ENCODE measurements at regions not wholly inside any gene's neighbourhood (a gene's known extent, or its start where the extent isn't known, plus 50 kb on each side); places are given as distances from the start of the nearest gene placed in this dataset.

DNA sequence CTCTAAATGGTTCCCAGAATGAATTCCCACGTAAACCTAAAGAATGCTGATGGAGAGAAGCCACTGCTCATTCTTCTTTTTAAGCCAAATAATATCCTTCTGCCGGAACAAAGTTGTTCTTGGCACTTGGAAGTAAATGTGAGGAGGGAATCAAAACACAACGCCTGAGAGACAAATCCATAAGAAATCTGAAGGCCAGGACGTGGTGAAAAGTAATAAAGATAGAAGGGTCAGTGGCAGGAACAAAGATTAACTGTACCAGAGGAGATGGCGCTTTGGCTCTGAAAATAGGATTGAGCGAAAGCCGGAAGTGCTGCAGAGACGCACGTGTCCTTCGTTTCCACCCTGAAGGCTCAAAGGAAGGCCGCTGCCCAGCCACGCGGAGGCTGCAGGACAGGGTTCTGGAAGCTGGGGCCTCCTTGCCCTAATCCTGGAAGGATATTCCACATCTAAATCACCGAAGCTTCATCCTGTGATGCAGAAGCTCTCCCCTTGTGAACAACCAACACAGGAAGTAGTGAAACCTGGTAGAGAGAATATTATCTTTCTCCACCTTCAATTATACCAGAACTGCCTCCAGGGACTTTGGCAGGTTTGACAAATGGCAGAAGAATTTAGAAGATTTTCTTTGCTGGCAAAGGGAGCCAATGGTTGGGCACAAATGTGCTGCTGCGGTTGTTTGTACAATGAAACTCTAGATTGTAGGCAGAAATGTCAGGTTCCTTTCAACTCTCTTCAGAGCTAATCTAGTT is 214.6 kb upstream of the SERP2 start:
- CTCF ChIA-PET = no interaction called here
- Histone ChIP-seq H3K9me3 (ENCODE audit: control insufficient read depth, insufficient read depth, low read depth, low read length) (no peaks in the 10 kb centered on the region), H3K27ac (ENCODE audit: extremely low read depth, low read depth, low read length) (no peak overlapping the region), H3K4me3 (ENCODE audit: low read depth, low read length) (no peak overlapping the region), H3K36me3 (ENCODE audit: control insufficient read depth in 2 of 2, insufficient read depth in 1 of 2, low read length in 2 of 2) (no peaks in the 10 kb centered on the region), H3K4me1 (ENCODE audit: control insufficient read depth, insufficient read depth, low read length) (no peaks in the 10 kb centered on the region)
- TF ChIP-seq ZNF548 (tag by site-specific recombination; IDR thresholded peaks at IDR 0.05) = no peak
- TF ChIP-seq ZNF530 (tag by site-specific recombination; IDR thresholded peaks at IDR 0.05; ENCODE audit: low read depth) = no peak
- no peak for TF ChIP-seq ZNF555 (tag by site-specific recombination; conservative IDR thresholded peaks at IDR 0.05)
- TF ChIP-seq, protein P1, sequence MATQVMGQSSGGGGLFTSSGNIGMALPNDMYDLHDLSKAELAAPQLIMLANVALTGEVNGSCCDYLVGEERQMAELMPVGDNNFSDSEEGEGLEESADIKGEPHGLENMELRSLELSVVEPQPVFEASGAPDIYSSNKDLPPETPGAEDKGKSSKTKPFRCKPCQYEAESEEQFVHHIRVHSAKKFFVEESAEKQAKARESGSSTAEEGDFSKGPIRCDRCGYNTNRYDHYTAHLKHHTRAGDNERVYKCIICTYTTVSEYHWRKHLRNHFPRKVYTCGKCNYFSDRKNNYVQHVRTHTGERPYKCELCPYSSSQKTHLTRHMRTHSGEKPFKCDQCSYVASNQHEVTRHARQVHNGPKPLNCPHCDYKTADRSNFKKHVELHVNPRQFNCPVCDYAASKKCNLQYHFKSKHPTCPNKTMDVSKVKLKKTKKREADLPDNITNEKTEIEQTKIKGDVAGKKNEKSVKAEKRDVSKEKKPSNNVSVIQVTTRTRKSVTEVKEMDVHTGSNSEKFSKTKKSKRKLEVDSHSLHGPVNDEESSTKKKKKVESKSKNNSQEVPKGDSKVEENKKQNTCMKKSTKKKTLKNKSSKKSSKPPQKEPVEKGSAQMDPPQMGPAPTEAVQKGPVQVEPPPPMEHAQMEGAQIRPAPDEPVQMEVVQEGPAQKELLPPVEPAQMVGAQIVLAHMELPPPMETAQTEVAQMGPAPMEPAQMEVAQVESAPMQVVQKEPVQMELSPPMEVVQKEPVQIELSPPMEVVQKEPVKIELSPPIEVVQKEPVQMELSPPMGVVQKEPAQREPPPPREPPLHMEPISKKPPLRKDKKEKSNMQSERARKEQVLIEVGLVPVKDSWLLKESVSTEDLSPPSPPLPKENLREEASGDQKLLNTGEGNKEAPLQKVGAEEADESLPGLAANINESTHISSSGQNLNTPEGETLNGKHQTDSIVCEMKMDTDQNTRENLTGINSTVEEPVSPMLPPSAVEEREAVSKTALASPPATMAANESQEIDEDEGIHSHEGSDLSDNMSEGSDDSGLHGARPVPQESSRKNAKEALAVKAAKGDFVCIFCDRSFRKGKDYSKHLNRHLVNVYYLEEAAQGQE (tag by site-specific recombination; IDR thresholded peaks at IDR 0.05) = no peak
- TF ChIP-seq, protein P2, sequence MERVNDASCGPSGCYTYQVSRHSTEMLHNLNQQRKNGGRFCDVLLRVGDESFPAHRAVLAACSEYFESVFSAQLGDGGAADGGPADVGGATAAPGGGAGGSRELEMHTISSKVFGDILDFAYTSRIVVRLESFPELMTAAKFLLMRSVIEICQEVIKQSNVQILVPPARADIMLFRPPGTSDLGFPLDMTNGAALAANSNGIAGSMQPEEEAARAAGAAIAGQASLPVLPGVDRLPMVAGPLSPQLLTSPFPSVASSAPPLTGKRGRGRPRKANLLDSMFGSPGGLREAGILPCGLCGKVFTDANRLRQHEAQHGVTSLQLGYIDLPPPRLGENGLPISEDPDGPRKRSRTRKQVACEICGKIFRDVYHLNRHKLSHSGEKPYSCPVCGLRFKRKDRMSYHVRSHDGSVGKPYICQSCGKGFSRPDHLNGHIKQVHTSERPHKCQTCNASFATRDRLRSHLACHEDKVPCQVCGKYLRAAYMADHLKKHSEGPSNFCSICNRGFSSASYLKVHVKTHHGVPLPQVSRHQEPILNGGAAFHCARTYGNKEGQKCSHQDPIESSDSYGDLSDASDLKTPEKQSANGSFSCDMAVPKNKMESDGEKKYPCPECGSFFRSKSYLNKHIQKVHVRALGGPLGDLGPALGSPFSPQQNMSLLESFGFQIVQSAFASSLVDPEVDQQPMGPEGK (tag by site-specific recombination; IDR thresholded peaks at IDR 0.05) = no peak
- no peak for TF ChIP-seq ZNF223 (tag by site-specific recombination; IDR thresholded peaks at IDR 0.05)
- TF ChIP-seq, protein P3, sequence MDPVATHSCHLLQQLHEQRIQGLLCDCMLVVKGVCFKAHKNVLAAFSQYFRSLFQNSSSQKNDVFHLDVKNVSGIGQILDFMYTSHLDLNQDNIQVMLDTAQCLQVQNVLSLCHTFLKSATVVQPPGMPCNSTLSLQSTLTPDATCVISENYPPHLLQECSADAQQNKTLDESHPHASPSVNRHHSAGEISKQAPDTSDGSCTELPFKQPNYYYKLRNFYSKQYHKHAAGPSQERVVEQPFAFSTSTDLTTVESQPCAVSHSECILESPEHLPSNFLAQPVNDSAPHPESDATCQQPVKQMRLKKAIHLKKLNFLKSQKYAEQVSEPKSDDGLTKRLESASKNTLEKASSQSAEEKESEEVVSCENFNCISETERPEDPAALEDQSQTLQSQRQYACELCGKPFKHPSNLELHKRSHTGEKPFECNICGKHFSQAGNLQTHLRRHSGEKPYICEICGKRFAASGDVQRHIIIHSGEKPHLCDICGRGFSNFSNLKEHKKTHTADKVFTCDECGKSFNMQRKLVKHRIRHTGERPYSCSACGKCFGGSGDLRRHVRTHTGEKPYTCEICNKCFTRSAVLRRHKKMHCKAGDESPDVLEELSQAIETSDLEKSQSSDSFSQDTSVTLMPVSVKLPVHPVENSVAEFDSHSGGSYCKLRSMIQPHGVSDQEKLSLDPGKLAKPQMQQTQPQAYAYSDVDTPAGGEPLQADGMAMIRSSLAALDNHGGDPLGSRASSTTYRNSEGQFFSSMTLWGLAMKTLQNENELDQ (tag by site-specific recombination; IDR thresholded peaks at IDR 0.05; ENCODE audit: low read depth) = no peak
- no peak for TF ChIP-seq ZNF266 (tag by site-specific recombination; IDR thresholded peaks at IDR 0.05; ENCODE audit: low read depth)
- POLR2A ChIA-PET = no interaction called here

DNA sequence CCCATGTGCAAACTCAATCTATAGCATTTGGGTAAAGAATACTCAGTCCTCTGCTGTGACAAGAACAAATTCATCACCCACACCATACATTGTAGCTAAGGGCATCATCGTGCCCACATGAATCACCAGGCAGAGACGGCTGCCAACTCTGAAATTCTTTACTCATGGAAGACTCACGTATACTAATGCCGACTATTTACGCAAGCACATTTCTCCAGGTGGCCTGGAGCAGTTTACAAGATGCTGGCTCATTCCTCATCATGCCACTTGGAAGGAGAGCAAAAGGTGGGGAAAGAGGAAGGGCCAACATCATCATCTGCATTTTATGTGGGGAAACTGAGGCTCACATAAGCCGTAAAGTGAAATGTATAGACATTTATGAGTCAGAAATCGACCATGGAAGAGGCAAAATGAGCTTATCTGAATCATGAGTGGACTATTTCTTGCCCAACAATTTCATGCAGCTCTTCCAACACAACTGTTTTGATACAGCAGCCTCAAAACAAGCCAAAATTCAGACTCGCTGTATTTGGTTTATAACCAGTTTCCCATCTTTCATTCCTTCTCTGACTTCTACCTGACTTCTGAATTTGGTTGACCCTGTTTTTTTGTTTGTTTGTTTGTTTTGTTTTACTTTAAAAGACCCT is 213.9 kb upstream of the SERP2 start:
- H3K4me1 ChIP-seq (ENCODE audit: control insufficient read depth, insufficient read depth, low read length) = no peaks in the 10 kb centered on the region
- no peaks in the 10 kb centered on the region for H3K9me3 ChIP-seq (ENCODE audit: control insufficient read depth, insufficient read depth, low read depth, low read length)
- H3K27ac ChIP-seq (ENCODE audit: extremely low read depth, low read depth, low read length) = no peak overlapping the region
- no peak overlapping the region for H3K4me3 ChIP-seq (ENCODE audit: low read depth, low read length)
- no peak for TF ChIP-seq ZNF354C (tag by site-specific recombination; IDR thresholded peaks at IDR 0.05; ENCODE audit: borderline replicate concordance, low read depth)
- TF ChIP-seq ZBTB8A (tag by site-specific recombination; IDR thresholded peaks at IDR 0.05) = no peak
- no peak for TF ChIP-seq ZNF48 (tag by site-specific recombination; IDR thresholded peaks at IDR 0.05)
- TF ChIP-seq, protein P4, sequence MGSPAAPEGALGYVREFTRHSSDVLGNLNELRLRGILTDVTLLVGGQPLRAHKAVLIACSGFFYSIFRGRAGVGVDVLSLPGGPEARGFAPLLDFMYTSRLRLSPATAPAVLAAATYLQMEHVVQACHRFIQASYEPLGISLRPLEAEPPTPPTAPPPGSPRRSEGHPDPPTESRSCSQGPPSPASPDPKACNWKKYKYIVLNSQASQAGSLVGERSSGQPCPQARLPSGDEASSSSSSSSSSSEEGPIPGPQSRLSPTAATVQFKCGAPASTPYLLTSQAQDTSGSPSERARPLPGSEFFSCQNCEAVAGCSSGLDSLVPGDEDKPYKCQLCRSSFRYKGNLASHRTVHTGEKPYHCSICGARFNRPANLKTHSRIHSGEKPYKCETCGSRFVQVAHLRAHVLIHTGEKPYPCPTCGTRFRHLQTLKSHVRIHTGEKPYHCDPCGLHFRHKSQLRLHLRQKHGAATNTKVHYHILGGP (tag by site-specific recombination; IDR thresholded peaks at IDR 0.05) = no peak
- no peak for TF ChIP-seq ZNF37A (tag by site-specific recombination; IDR thresholded peaks at IDR 0.05)
- no peak for TF ChIP-seq ZNF624 (tag by site-specific recombination; IDR thresholded peaks at IDR 0.05)
- no peak for TF ChIP-seq ZNF248 (tag by site-specific recombination; IDR thresholded peaks at IDR 0.05)
- TF ChIP-seq ZNF555 (tag by site-specific recombination; conservative IDR thresholded peaks at IDR 0.05) = no peak
- no peaks in the 10 kb centered on the region for H3K36me3 ChIP-seq (ENCODE audit: control insufficient read depth in 2 of 2, insufficient read depth in 1 of 2, low read length in 2 of 2)
- ChIA-PET POLR2A (interaction anchor here (0.9 kb wide), 1 partner anchor 18 kb away, joined by 3 read pairs; no protein-coding TSS in a partner anchor), CTCF (no interaction called here)
